ENCODE measurements at regions not wholly inside any gene's neighbourhood (a gene's known extent, or its start where the extent isn't known, plus 50 kb on each side); places are given as distances from the start of the nearest gene placed in this dataset.

- H3K4me1 ChIP-seq = no peaks in the 10 kb centered on the region
- TF ChIP-seq CTCF (IDR thresholded peaks at IDR 0.05 in 4 of 5, conservative IDR thresholded peaks at IDR 0.05 in 1 of 5) (no peak), POLR2A (IDR thresholded peaks at IDR 0.05) (no peak)
- peaks cover 0 to 7% (median 2%) of the 10 kb centered on the region in 3 donors for H3K27me3 ChIP-seq
- no peak for ATAC-seq
- no peak overlapping the region for H3K27ac ChIP-seq
- in situ Hi-C loops (cut with MboI; ENCODE audit: low sequenced_read_pairs in 4 of 4) (no loop called here), intact Hi-C loops (cut with DNase I; ENCODE audit: low total_unique reads) (no loop called here)
- no peak for DNase-seq
- no peaks in the 10 kb centered on the region for H3K9me3 ChIP-seq
- no peak overlapping the region for H3K4me3 ChIP-seq
- H3K36me3 ChIP-seq = no peaks in the 10 kb centered on the region
These were observed 135.9 kb upstream of the TWIST2 start for GRCh38 chr2:238712011-238712410.

GRCh38 chr2:238713198-238713826 lies 134.6 kb upstream of the TWIST2 start:
- ATAC-seq (no peak), DNase-seq (no peak)
- H3K4me1 ChIP-seq = no peaks in the 10 kb centered on the region
- in situ Hi-C loops (cut with MboI; ENCODE audit: low sequenced_read_pairs in 4 of 4) (no loop called here), intact Hi-C loops (cut with DNase I; ENCODE audit: low total_unique reads) (no loop called here)
- no peaks in the 10 kb centered on the region for H3K9me3 ChIP-seq
- TF ChIP-seq POLR2A (IDR thresholded peaks at IDR 0.05) (no peak), CTCF (IDR thresholded peaks at IDR 0.05 in 4 of 5, conservative IDR thresholded peaks at IDR 0.05 in 1 of 5) (no peak)
- no peaks in the 10 kb centered on the region for H3K36me3 ChIP-seq
- peaks cover 0 to 7% (median 5%) of the 10 kb centered on the region in 3 donors for H3K27me3 ChIP-seq
- no peak overlapping the region for H3K4me3 ChIP-seq
- H3K27ac ChIP-seq = no peak overlapping the region

GRCh38 chr2:238714038-238714528 lies 133.8 kb upstream of the TWIST2 start:
- no peak overlapping the region for H3K27ac ChIP-seq
- peaks cover 0 to 7% (median 5%) of the 10 kb centered on the region in 3 donors for H3K27me3 ChIP-seq
- intact Hi-C loops (cut with DNase I; ENCODE audit: low total_unique reads) = no loop called here

GRCh38 chr2:238716171-238716570 lies 131.7 kb upstream of the TWIST2 start:
- ATAC-seq (no peak), DNase-seq (no peak)
- H3K27ac ChIP-seq = no peak overlapping the region

More at GRCh38 chr2:238714038-238714528, 133.8 kb upstream of the TWIST2 start:
- ATAC-seq (no peak), DNase-seq (no peak)
- no peaks in the 10 kb centered on the region for H3K4me1 ChIP-seq
- TF ChIP-seq CTCF (IDR thresholded peaks at IDR 0.05 in 4 of 5, conservative IDR thresholded peaks at IDR 0.05 in 1 of 5) (no peak), POLR2A (IDR thresholded peaks at IDR 0.05) (no peak)
- no peaks in the 10 kb centered on the region for H3K9me3 ChIP-seq
- H3K4me3 ChIP-seq = no peak overlapping the region
- no peaks in the 10 kb centered on the region for H3K36me3 ChIP-seq
- in situ Hi-C loops (cut with MboI; ENCODE audit: low sequenced_read_pairs in 4 of 4) = no loop called here

GRCh38 chr2:238716585-238716984 lies 131.3 kb upstream of the TWIST2 start:
- in situ Hi-C loops (cut with MboI; ENCODE audit: low sequenced_read_pairs in 4 of 4) = no loop called here
- no peak for ATAC-seq

More at GRCh38 chr2:238716171-238716570, 131.7 kb upstream of the TWIST2 start:
- no peak for TF ChIP-seq POLR2A (IDR thresholded peaks at IDR 0.05)
- Histone ChIP-seq H3K36me3 (no peaks in the 10 kb centered on the region), H3K9me3 (no peaks in the 10 kb centered on the region), H3K27me3 (peaks cover 0 to 7% (median 5%) of the 10 kb centered on the region in 3 donors), H3K4me3 (no peak overlapping the region), H3K4me1 (no peaks in the 10 kb centered on the region)
- intact Hi-C loops (cut with DNase I; ENCODE audit: low total_unique reads) (no loop called here), in situ Hi-C loops (cut with MboI; ENCODE audit: low sequenced_read_pairs in 4 of 4) (no loop called here)

More at GRCh38 chr2:238716585-238716984, 131.3 kb upstream of the TWIST2 start:
- H3K27ac ChIP-seq = no peak overlapping the region
- peaks cover 0 to 7% (median 5%) of the 10 kb centered on the region in 3 donors for H3K27me3 ChIP-seq
- intact Hi-C loops (cut with DNase I; ENCODE audit: low total_unique reads) = no loop called here
- no peaks in the 10 kb centered on the region for H3K9me3 ChIP-seq
- no peak overlapping the region for H3K4me3 ChIP-seq
- TF ChIP-seq CTCF (IDR thresholded peaks at IDR 0.05 in 4 of 5, conservative IDR thresholded peaks at IDR 0.05 in 1 of 5) (no peak), POLR2A (IDR thresholded peaks at IDR 0.05) (no peak)
- H3K36me3 ChIP-seq = no peaks in the 10 kb centered on the region
- no peaks in the 10 kb centered on the region for H3K4me1 ChIP-seq
- DNase-seq = no peak
